HG03025 (cell line): ENCODE measurements at regions not wholly inside any gene's neighbourhood (a gene's known extent, or its start where the extent isn't known, plus 50 kb on each side); places are given as distances from the start of the nearest gene placed in this dataset.

Experiments used
- ATAC-seq: cut with Tn5 transposase; IDR thresholded peaks from one replicate; pipeline ENCODE4 v1.9.1; 2021; ENCODE audit warnings: mild to moderate bottlenecking, moderate library complexity; ENCODE audit not compliant: unreplicated experiment, low FRiP score

DNA sequence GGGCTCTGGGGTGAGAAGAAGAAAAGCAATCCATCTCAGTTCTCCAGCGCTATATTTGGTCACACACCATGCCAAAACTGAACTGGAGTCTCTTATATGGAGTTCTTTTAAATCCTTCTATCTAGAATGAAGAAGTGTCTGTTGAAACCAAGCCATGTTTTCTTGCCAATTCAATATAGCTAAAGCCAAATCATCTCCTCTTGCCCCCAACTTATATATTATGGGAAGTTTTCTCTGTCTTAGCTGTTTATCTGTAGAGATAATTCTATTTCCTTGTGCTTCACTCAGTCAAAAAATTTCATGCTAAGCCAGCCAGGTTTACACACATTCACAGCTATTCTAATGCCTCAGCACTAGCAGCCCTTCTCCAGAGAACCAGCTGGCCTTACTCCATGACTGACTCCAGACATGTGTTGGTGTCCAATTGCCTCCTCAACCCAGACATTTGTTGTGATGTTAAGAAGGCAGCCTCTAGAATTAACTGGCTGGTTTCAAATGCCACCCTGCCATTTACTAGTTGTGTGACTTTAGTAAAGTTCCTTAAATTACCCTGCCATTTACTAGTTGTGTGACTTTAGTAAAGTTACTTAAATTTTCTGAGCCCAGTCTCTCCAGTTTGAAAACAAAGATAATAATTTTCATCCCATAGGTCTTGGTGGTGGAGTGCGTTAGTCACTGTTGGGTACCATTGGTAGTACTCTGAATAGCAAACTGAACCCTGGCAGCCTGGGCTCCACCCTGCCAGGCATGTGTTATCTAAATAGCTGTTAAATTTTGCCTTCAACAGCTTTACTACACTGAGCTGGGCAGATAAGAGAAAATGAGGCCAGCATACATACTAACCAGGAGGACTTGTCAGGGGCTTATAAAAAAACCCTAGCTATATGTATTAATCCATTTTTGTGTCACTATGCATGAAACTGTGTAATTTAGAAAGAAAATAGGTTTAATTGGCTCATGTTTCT is 525.1 kb downstream of the LMO7 start:
- no peak for ATAC-seq

- ATAC-seq = no peak
Measured at GRCh38 chr13:76160506-76160905, 524.4 kb downstream of the LMO7 start.

DNA sequence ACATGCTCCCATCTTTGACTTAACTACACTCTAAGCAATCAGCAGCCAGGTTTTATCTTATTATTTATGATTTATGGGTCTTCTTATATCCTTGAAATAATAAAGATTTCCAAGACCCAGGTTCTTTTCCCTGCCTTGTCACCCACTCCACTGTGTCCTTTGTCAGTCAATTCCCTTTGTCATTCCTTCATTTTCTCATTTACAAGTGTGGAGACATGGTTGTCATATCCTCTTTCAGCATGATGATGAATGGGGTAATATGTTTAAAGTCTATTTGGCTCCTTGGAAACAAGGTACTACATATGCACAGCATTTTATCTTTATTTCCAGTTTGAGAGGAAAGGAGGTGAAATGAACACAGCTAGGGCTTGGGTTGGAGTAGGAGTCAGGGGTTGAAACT is 521.8 kb downstream of the LMO7 start:
- no peak for ATAC-seq

- no peak for ATAC-seq
Measured at GRCh38 chr13:76153239-76153638, 517.1 kb downstream of the LMO7 start.

- no peak for ATAC-seq
Measured at GRCh38 chr13:76148926-76149325, 512.8 kb downstream of the LMO7 start.

DNA sequence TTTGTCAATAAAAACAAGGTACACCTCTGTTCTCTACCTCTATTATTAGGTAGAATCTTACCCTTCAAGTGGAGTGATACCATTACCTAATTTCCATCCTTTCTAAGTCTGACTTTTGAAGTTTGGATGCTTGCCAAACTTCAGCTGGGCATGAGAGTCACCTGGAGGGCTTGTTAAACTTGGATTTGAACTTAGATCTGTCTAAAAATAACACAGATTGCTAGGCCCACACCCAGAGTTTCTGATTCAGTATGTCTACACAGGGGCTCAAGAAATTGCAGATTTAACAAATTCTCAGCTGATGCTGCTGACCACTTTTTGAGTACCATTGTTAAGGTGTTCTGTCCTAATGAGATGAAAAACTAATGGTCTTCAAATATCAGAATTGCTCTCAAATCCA is 512.2 kb downstream of the LMO7 start:
- ATAC-seq = no peak

DNA sequence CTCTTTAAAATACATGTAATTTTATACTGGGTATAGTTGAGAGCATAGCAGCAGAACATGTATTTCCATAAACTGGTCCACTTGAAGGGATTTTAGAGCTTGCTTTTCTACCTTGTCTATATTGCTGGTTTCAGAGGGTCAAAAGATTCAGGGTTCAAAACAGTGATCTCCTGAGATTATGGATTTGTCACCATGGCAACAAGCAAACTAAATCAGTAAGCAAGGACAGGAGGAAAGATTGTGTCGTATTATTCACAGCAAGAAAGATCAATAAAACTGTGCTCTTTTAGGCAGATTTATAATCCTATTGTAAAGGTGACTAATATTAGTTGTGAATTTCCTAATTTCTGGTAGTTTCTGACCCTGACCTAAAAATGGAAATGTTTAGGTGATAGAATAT is 496.4 kb downstream of the LMO7 start:
- ATAC-seq = no peak

DNA sequence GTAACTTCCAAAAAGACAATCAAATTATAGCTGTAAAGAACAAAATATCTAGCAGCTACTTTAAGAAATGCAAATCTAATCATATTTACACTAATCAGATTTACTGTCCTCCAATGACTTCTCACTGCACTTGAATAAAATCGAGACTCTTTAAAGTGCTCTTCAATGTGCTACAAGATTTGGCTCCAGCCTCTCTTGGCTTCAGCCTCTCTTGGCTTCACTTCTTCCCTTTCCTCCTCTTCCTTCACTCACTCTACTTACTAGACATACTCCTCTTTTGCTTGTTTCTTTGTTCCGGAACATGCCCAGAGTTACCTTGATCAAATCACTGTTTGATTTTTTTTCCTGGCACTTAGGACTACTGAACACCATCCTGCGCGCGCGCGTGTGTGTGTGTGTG is 495.4 kb downstream of the LMO7 start:
- ATAC-seq = no peak

DNA sequence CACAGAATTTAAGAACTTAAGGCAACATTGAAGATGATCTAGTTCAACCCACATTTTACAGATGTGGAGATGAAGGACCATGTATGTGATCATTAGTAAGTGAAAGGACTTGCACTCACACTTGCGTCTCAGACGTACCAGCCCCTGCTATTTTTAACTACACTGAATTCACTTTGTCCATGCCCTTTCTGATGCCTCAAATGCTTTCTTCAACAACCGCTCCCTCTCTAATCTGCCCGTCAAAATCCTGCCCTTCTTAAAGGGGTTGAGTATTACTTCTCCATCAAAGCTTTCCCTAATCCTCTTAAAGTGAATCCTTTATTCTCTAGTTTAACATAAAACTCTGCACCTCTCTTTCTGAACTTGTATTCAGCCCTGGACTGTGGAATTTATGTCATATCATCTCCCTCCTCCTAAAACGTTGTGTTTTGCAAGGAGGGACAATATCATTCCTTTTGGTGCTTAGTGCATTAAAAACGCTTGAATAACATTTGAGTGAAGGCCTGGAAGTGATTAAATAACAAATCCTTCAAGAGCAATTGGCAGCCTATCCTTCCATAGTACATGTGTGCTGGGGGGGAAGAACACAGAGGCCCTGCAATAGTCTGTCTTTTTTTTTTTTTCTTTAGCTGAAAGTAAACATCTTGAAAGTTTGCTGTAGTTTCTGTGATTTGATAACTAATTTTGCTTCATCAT is 493.3 kb downstream of the LMO7 start:
- no peak for ATAC-seq

DNA sequence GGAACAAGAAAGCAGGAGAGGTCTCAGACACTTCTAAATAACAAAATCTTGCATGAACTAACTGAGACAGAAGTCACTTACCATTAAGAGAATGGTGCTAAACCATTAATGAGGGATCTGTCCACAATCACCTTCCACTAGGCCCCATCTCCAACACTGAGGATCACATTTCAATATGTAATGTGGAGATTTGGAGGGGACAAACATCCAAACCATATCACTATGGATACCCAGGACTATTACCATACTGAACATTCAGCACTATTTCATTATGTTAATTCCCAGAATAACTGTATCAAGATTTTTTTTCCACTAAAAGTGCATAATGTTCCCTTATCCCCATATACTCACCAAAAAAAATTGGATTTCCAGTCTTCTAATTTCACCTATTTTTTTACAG is 491.8 kb downstream of the LMO7 start:
- no peak for ATAC-seq

DNA sequence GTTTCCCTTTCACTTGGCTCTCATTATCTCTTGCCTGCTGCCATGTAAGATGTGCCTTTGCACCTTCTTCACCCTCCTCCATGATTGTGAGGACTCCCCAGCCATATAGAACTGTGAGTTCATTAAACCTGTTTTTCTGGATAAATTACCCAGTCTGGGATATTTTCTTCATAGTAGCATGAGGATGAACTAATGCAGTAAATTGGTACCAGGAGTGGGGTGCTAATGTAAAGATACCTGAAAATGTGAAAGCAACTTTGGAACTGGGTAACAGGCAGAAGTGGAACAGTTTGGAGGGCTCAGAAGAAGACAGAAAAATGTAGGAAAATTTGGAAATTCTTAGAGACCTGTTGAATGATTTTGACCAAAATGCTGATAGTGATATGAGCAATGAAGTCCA is 487.4 kb downstream of the LMO7 start:
- ATAC-seq = no peak

DNA sequence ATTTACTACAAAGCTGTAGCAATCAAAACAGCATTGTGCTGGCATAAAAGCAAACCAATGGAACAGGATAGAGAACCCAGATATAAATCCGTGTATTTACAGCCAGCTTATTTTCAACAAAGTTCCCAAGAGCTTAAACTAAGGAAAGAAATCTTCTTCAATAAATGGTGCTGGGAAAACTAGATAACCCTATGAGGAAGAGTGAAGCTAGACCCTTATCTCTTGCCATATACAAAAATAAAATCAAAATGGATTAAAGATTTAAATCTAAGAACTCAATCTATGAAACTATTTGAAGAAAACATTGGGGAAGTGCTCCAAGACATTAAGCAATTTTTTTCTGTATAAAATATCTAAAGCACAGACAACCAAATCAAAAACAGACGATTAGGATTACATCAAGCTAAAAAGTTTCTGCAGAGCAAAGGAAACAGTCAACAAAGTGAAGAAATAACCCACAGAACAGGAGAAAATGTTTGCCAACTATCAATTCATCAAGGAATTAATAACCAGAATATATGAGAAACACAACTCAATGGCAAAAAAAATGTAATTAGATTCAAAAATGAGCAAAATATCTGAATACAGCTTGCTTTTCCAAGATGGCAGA is 480.7 kb downstream of the LMO7 start:
- no peak for ATAC-seq

- ATAC-seq = no peak
Measured at GRCh38 chr13:76106763-76107162, 470.6 kb downstream of the LMO7 start.

DNA sequence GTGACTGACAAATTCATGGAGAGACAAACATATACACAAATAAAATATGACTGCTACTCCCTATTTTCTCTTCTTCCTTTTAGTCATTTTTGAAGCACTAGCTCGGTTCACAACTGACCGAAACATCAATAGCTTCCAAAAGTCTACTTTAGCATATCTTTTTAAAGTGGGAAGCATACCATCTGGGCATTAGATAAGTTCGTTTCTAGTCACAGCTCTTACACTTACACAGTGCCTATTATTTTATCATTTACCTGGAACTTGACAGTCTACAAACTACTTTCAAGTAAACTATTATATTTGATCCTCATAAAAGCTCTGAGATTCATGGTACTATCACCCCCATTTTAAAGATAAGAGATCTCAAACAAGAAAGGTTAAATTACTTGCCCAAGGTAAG is 458.5 kb downstream of the LMO7 start:
- ATAC-seq = no peak

DNA sequence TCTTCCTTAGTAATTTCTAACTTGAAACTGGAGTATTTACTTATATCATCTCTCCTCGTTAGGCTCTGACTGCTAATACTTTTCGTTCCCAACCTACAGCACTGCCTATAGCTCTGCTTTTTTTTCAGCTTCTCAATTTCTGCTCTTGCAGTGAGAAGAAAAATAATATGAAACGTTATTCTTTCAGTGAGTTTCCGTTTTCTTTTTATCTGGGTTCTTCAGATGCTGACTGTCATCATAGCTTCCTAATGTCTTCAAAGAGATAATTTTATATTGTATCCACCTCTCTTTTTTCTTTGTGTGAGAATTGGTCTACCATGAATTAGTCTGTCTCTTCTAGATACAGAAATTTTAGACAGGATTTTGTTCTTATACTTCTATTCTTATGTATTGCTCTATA is 454.9 kb downstream of the LMO7 start:
- no peak for ATAC-seq

DNA sequence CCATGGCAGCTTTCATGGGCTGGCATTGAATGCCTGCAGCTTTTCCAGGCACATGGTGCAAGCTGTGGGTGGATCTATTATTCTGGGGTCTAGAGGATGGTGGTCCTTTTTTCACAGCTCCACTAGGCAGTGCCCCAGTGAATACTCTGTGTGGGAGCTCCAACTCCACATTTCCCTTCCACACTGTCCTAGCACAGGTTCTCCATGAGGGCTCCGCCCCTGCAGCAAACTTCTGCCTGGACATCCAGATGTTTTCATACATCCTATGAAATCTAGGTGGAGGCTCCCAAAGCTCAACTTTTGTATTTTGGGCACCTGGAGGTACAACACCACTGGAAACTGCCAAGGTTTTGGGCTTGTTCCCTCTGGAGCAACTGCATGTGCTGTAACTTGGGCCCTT is 450.6 kb downstream of the LMO7 start:
- no peak for ATAC-seq

DNA sequence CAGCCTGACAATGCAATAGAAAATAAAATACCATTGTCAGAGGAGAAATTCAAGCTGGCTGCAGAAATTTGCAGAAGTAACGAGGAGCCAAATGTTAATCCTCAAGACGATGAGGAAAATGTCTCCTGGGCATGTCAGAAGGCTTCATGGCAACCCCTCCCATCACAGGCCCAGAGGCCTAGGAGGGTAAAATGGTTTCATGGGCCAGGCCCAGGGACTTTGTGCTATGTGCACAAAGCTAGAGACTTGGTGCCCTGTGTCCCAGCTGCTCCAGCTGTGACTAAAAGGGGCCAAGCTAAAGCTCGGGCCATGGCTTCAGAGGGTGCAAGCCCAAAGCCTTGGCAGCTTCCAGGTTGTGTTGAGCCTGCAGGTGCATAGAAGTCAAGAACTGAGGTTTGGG is 431.7 kb downstream of the LMO7 start:
- no peak for ATAC-seq

DNA sequence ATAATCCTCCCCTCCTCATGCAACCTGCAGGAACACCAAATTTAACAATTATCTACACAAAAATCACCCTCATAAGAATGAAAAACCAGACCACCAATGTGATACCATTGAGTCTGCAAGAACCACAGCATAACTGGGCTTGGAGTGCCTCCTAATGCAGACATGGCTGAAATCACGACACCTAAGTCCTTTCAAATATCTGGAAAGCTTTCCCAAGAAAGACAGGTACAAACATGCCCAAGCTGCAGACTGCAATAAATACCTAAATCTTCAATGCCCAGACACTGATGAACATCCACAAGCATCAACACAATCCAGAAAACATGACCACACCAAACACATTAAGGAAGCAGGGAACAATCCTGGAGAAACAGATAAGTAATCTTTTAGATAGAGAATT is 417.1 kb downstream of the LMO7 start:
- no peak for ATAC-seq

DNA sequence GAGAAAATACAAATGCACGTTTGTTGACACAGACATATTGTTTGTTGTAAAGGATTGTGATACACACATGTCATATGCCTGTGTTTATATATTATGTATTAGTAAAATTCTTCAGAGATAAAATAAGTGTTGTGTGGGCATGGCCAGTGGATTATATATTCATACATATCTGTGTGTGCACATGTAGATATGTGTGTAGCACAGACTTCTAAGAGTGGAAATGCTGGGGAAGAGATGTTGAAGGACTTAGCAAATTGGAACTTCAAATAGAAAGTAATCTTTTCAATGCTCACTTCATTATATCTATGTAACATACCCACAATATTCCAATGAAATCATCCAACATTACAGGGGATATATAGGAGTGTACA is 413.2 kb downstream of the LMO7 start:
- no peak for ATAC-seq

GRCh38 chr13:76048675-76049375 is 412.7 kb downstream of the LMO7 start:
- no peak for ATAC-seq

- ATAC-seq = no peak
Measured at GRCh38 chr13:76048131-76048530, 412.0 kb downstream of the LMO7 start.
